Loucy (cell line): ENCODE measurements at regions not wholly inside any gene's neighbourhood (a gene's known extent, or its start where the extent isn't known, plus 50 kb on each side); places are given as distances from the start of the nearest gene placed in this dataset.

Source experiments
- H2AFZ ChIP-seq: fragments of 200-600 bp; sonication (generic); 2 replicates; pipeline ENCODE4 v1.6.0; 2016; ENCODE audit warnings: antibody characterized with exemption, mild to moderate bottlenecking, low read length, moderate library complexity
- H3F3A ChIP-seq: fragments of 200-600 bp; 2 replicates; pipeline ENCODE4 v1.6.0; 2016; ENCODE audit warnings: antibody characterized with exemption, low read depth, mild to moderate bottlenecking
- H3K27me3 ChIP-seq: fragments of 200-600 bp; sonication (generic); 2 replicates; pipeline ENCODE4 v1.6.1; 2014; ENCODE audit warnings: low read length, mild to moderate bottlenecking; ENCODE audit not compliant: insufficient read depth, poor library complexity, severe bottlenecking
- H3K36me3 ChIP-seq: fragments of 200-600 bp; sonication (generic); 2 replicates; pipeline ENCODE4 v1.6.1; 2016; ENCODE audit warnings: low read length; ENCODE audit not compliant: insufficient read depth
- H3K4me1 ChIP-seq: fragments of 200-600 bp; sonication (generic); 2 replicates; pipeline ENCODE4 v1.5.1; 2014; ENCODE audit warnings: low read length, mild to moderate bottlenecking; ENCODE audit not compliant: insufficient read depth, poor library complexity, severe bottlenecking
- H3K4me2 ChIP-seq: fragments of 200-600 bp; sonication (generic); 2 replicates; pipeline ENCODE4 v1.6.0; 2014; ENCODE audit warnings: antibody characterized with exemption, low read length, low read depth, mild to moderate bottlenecking; ENCODE audit not compliant: poor library complexity, severe bottlenecking
- H3K4me3 ChIP-seq: fragments of 200-600 bp; sonication (generic); 2 replicates; pipeline ENCODE4 v1.5.1; 2014; ENCODE audit warnings: low read length, mild to moderate bottlenecking, mixed read lengths; ENCODE audit not compliant: poor library complexity, severe bottlenecking
- H3K79me2 ChIP-seq: fragments of 200-600 bp; sonication (generic); 2 replicates; pipeline ENCODE4 v1.6.1; 2014; ENCODE audit warnings: low read length; ENCODE audit not compliant: insufficient read depth
- H3K9ac ChIP-seq: fragments of 200-600 bp; sonication (generic); 2 replicates; pipeline ENCODE4 v1.6.0; 2014; ENCODE audit warnings: mild to moderate bottlenecking, low read depth, low read length, moderate library complexity; ENCODE audit not compliant: poor library complexity, severe bottlenecking
- H3K9me2 ChIP-seq: fragments of 200-600 bp; sonication (generic); replicated peaks from 2 replicates; pipeline ENCODE4 v1.6.1; 2016; ENCODE audit warnings: low read depth, low read length, mixed read lengths
- H3K9me3 ChIP-seq: fragments of 200-600 bp; sonication (generic); 2 replicates; pipeline ENCODE4 v1.6.1; 2014; ENCODE audit warnings: mild to moderate bottlenecking, antibody characterized with exemption, low read length, low read depth; ENCODE audit not compliant: insufficient read depth
- H4K20me1 ChIP-seq: fragments of 200-600 bp; sonication (generic); 2 replicates; pipeline ENCODE4 v1.6.0; 2014; ENCODE audit warnings: antibody characterized with exemption, low read length, mild to moderate bottlenecking; ENCODE audit not compliant: insufficient read depth, poor library complexity, severe bottlenecking
- EZH2phosphoT487 ChIP-seq: fragments of 200-600 bp; IDR thresholded peaks from 2 replicates; pipeline ENCODE4 v1.6.1; 2018; ENCODE audit warnings: antibody characterized with exemption, mild to moderate bottlenecking, moderate library complexity, borderline replicate concordance
- TF ChIP-seq, protein P1 (sequence below): fragments of 200-600 bp; sonication (generic); conservative IDR thresholded peaks from 2 replicates; pipeline ENCODE4 v1.5.1; 2014; ENCODE audit warnings: mild to moderate bottlenecking, antibody characterized with exemption, low read length

DNA sequence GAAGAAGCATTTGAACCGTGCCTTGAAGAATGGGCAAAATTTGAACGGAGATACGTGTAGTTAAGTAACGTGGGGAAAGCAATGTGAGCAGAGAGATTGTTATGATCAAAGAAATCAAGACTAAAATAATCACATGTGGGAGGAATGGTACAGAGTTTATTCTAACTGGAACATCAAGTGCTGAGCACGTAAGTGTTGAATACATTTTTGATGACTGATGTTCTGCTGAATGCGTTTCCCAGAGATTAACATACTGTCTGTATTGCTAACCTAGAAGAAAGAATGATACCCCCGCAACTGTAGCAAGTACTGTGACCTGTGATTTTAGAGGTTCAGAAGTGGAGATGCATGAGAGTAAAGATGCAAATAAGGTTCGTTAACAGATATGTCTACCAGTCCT lies 146.9 kb upstream of the EPHA7 start:
- no peak overlapping the region for H3K4me3 ChIP-seq
- no peaks in the 10 kb centered on the region for H3K79me2 ChIP-seq
- no peaks in the 10 kb centered on the region for H3K4me1 ChIP-seq
- H3F3A ChIP-seq: no peaks in the 10 kb centered on the region
- H2AFZ ChIP-seq: no peak overlapping the region
- no peaks in the 10 kb centered on the region for H3K27me3 ChIP-seq
- H4K20me1 ChIP-seq: no peaks in the 10 kb centered on the region
- no peak overlapping the region for H3K4me2 ChIP-seq
- TF ChIP-seq, protein P1, sequence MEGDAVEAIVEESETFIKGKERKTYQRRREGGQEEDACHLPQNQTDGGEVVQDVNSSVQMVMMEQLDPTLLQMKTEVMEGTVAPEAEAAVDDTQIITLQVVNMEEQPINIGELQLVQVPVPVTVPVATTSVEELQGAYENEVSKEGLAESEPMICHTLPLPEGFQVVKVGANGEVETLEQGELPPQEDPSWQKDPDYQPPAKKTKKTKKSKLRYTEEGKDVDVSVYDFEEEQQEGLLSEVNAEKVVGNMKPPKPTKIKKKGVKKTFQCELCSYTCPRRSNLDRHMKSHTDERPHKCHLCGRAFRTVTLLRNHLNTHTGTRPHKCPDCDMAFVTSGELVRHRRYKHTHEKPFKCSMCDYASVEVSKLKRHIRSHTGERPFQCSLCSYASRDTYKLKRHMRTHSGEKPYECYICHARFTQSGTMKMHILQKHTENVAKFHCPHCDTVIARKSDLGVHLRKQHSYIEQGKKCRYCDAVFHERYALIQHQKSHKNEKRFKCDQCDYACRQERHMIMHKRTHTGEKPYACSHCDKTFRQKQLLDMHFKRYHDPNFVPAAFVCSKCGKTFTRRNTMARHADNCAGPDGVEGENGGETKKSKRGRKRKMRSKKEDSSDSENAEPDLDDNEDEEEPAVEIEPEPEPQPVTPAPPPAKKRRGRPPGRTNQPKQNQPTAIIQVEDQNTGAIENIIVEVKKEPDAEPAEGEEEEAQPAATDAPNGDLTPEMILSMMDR: no peak
- TF ChIP-seq EZH2phosphoT487: no peak
- no peaks in the 10 kb centered on the region for H3K9me2 ChIP-seq
- no peaks in the 10 kb centered on the region for H3K9me3 ChIP-seq
- no peak overlapping the region for H3K9ac ChIP-seq
- no peaks in the 10 kb centered on the region for H3K36me3 ChIP-seq

DNA sequence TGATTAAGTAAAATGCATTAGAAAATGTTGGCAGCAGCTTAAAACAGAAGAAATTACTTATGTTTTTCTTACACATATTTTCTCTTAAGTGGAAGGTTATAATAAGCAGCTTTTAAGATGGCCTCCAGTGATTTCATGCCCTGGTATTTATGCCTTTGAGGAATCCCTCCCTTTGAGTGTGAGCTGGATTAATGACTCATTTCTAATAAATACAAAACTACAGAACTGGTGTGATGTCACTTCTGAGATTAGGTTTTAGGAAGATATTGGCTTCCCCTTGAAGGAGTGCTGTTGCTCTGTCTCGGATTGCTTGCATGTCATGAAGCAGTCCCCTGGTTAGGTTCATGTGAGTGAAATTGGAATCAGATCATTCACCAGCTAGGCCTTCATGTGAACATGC lies 143.2 kb upstream of the EPHA7 start:
- H3K4me3 ChIP-seq: no peak overlapping the region
- no peak overlapping the region for H3K9ac ChIP-seq
- H3K4me2 ChIP-seq: no peak overlapping the region
- H3K27me3 ChIP-seq: no peaks in the 10 kb centered on the region
- no peaks in the 10 kb centered on the region for H3K79me2 ChIP-seq
- TF ChIP-seq, protein P1: no peak
- TF ChIP-seq EZH2phosphoT487: no peak
- no peaks in the 10 kb centered on the region for H3K4me1 ChIP-seq
- no peaks in the 10 kb centered on the region for H3K9me2 ChIP-seq
- no peaks in the 10 kb centered on the region for H4K20me1 ChIP-seq
- no peaks in the 10 kb centered on the region for H3F3A ChIP-seq
- no peak overlapping the region for H2AFZ ChIP-seq
- H3K36me3 ChIP-seq: no peaks in the 10 kb centered on the region
- no peaks in the 10 kb centered on the region for H3K9me3 ChIP-seq

DNA sequence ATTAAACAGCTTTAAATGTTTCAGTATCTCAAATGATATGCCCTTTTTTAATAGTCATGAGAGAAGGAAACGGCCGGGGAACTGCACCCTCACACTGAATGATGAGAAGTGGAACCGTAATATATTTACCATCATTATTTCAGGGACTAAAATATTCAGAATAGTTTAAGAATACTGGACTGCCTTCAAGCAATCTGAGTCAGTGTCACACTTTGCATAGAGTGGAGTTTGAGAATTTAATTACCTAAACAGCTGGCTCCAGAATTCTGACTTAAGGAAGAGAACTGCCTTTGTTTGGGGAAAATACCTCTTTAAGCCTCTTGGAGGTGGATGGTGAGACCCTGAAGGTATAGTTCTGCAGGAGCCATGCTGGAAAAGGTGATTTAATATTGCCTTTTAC lies 135.9 kb upstream of the EPHA7 start:
- H3K27me3 ChIP-seq: no peaks in the 10 kb centered on the region
- TF ChIP-seq, protein P1: no peak
- no peak for TF ChIP-seq EZH2phosphoT487
- no peaks in the 10 kb centered on the region for H4K20me1 ChIP-seq
- H3K4me3 ChIP-seq: no peak overlapping the region
- H3K79me2 ChIP-seq: no peaks in the 10 kb centered on the region
- no peak overlapping the region for H3K4me2 ChIP-seq
- H3K36me3 ChIP-seq: no peaks in the 10 kb centered on the region
- H2AFZ ChIP-seq: no peak overlapping the region
- H3K9me2 ChIP-seq: no peaks in the 10 kb centered on the region
- no peaks in the 10 kb centered on the region for H3F3A ChIP-seq
- no peak overlapping the region for H3K9ac ChIP-seq
- no peaks in the 10 kb centered on the region for H3K9me3 ChIP-seq
- peaks cover 3% of the 10 kb centered on the region for H3K4me1 ChIP-seq
